Smooth muscle cell (in vitro differentiated cells): ENCODE measurements at regions not wholly inside any gene's neighbourhood (a gene's known extent, or its start where the extent isn't known, plus 50 kb on each side); places are given as distances from the start of the nearest gene placed in this dataset.

Experiments used
- DNase-seq: peaks from one replicate; lab custom pipeline; 2025; ENCODE audit not compliant: unreplicated experiment; lab: John Stamatoyannopoulos, UW
- H2AFZ ChIP-seq: fragments of 200-600 bp; sonication (generic); 2 replicates; pipeline ENCODE4 v1.6.0; 2016; ENCODE audit warnings: antibody characterized with exemption, low read depth, mild to moderate bottlenecking
- H3F3A ChIP-seq: fragments of 200-600 bp; sonication (generic); 2 replicates; pipeline ENCODE4 v1.6.0; 2017; ENCODE audit warnings: antibody characterized with exemption, low read depth
- H3K27ac ChIP-seq: fragments of 200-600 bp; sonication (generic); 2 replicates; pipeline ENCODE4 v1.5.1; 2016; ENCODE audit warnings: low read depth, mild to moderate bottlenecking
- H3K27me3 ChIP-seq: fragments of 200-600 bp; sonication (generic); 2 replicates; pipeline ENCODE4 v1.6.1; 2016; ENCODE audit warnings: low read depth, mild to moderate bottlenecking
- H3K36me3 ChIP-seq: fragments of 200-600 bp; sonication (generic); 2 replicates; pipeline ENCODE4 v1.5.1; 2016; ENCODE audit warnings: low read depth
- H3K4me1 ChIP-seq: fragments of 200-600 bp; sonication (generic); 2 replicates; pipeline ENCODE4 v1.5.1; 2016; ENCODE audit warnings: low read depth
- H3K4me2 ChIP-seq: fragments of 200-600 bp; sonication (generic); 2 replicates; pipeline ENCODE4 v1.6.0; 2016; ENCODE audit warnings: mild to moderate bottlenecking
- H3K4me3 ChIP-seq: fragments of 200-600 bp; sonication (generic); 2 replicates; pipeline ENCODE4 v1.5.1; 2016; ENCODE audit warnings: mild to moderate bottlenecking
- H3K79me2 ChIP-seq: fragments of 200-600 bp; sonication (generic); 2 replicates; pipeline ENCODE4 v1.6.0; 2016; ENCODE audit warnings: low read depth, mild to moderate bottlenecking
- H3K9ac ChIP-seq: fragments of 200-600 bp; sonication (generic); 2 replicates; pipeline ENCODE4 v1.6.0; 2016; ENCODE audit warnings: low read depth
- H3K9me3 ChIP-seq: fragments of 200-600 bp; sonication (generic); replicated peaks from 2 replicates; pipeline ENCODE4 v1.5.1; 2016; ENCODE audit warnings: low read depth
- H4K20me1 ChIP-seq: fragments of 200-600 bp; sonication (generic); 2 replicates; pipeline ENCODE4 v1.6.0; 2016; ENCODE audit warnings: low read depth
- CTCF ChIP-seq: fragments of 200-600 bp; sonication (generic); IDR thresholded peaks from 2 replicates; pipeline ENCODE4 v1.5.1; 2017; ENCODE audit warnings: borderline replicate concordance, mild to moderate bottlenecking, antibody characterized with exemption; ENCODE audit not compliant: insufficient read depth, poor library complexity, severe bottlenecking
- WGBS: methylation state at CpG from one replicate; pipeline ENCODE4 v1.1.7; 2016; ENCODE audit warnings: low lambda C conversion rate; 5-methylcytosine and 5-hydroxymethylcytosine counted together

- H3F3A ChIP-seq = no peaks in the 10 kb centered on the region
- H4K20me1 ChIP-seq = no peaks in the 10 kb centered on the region
- H3K4me1 ChIP-seq = no peaks in the 10 kb centered on the region
- H3K79me2 ChIP-seq = no peaks in the 10 kb centered on the region
- no peak for DNase-seq
- H3K4me3 ChIP-seq = no peak overlapping the region
- H3K4me2 ChIP-seq = no peak overlapping the region
- peaks cover 8% of the 10 kb centered on the region for H3K9me3 ChIP-seq
- WGBS = 62% methylated on average over 3 of the region's 3 CpGs
- TF ChIP-seq CTCF = no peak
- no peaks in the 10 kb centered on the region for H3K27me3 ChIP-seq
- H3K36me3 ChIP-seq = no peaks in the 10 kb centered on the region
- no peak overlapping the region for H3K27ac ChIP-seq
- no peak overlapping the region for H2AFZ ChIP-seq
- H3K9ac ChIP-seq = no peak overlapping the region
Observed at GRCh38 chr12:23462546-23462945, 486.9 kb downstream of the SOX5 start.

- Histone ChIP-seq H3K9ac (no peak overlapping the region), H3K27me3 (no peaks in the 10 kb centered on the region), H2AFZ (no peak overlapping the region), H3K36me3 (no peaks in the 10 kb centered on the region), H3K4me2 (no peak overlapping the region), H3K27ac (no peak overlapping the region), H3K79me2 (no peaks in the 10 kb centered on the region), H3F3A (no peaks in the 10 kb centered on the region), H3K9me3 (peaks cover 8% of the 10 kb centered on the region), H3K4me3 (no peak overlapping the region), H3K4me1 (no peaks in the 10 kb centered on the region), H4K20me1 (no peaks in the 10 kb centered on the region)
- 94% methylated on average over 1 of the region's 1 CpG for whole genome bisulfite sequencing
- no peak for DNase-seq
- no peak for TF ChIP-seq CTCF
Observed at GRCh38 chr12:23463172-23463571, 486.3 kb downstream of the SOX5 start.

DNA sequence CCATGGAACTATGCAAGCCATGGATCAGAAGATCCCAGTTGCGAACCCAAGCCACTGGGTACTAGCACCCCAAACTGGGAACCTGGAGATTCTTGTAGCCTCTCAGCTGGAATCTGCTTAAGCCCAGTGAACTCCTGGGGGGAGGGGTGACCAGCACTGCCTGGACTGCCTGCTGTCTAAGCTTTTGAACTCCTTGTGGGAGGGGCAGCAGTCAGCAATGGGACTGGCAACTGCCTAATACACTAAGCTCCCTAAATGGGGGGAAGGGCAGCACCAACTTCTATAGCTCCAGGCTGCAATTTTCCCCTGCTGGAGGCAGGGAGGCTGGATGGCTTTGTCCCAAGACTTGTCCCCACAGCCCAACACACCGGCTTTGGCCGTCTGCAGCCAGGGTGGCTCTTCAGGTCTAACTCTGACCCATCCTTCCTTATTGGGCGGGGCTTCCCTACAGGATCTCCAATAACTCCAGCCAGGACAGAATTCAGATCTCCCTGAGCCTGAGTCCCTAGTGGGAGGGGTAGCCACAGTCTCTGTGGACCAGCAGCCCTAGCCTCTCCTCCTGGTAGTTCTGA lies 485.1 kb downstream of the SOX5 start:
- Histone ChIP-seq H4K20me1 (no peaks in the 10 kb centered on the region), H3K4me3 (no peak overlapping the region), H3K27me3 (no peaks in the 10 kb centered on the region), H3K9me3 (peaks cover 8% of the 10 kb centered on the region), H3K36me3 (no peaks in the 10 kb centered on the region), H3K4me1 (no peaks in the 10 kb centered on the region), H3F3A (no peaks in the 10 kb centered on the region), H3K79me2 (no peaks in the 10 kb centered on the region), H2AFZ (no peak overlapping the region), H3K4me2 (no peak overlapping the region), H3K27ac (no peak overlapping the region), H3K9ac (no peak overlapping the region)
- 91% methylated on average over 4 of the region's 4 CpGs for WGBS
- TF ChIP-seq CTCF = no peak
- no peak for DNase-seq

- no peak overlapping the region for H3K4me2 ChIP-seq
- H3K79me2 ChIP-seq = no peaks in the 10 kb centered on the region
- 78% methylated on average over 5 of the region's 5 CpGs for WGBS
- no peaks in the 10 kb centered on the region for H4K20me1 ChIP-seq
- H3K27me3 ChIP-seq = no peaks in the 10 kb centered on the region
- no peaks in the 10 kb centered on the region for H3K36me3 ChIP-seq
- H3K9me3 ChIP-seq = no peaks in the 10 kb centered on the region
- H3K27ac ChIP-seq = no peak overlapping the region
- no peaks in the 10 kb centered on the region for H3F3A ChIP-seq
- H3K9ac ChIP-seq = no peak overlapping the region
- DNase-seq = no peak
- no peak for TF ChIP-seq CTCF
- no peaks in the 10 kb centered on the region for H3K4me1 ChIP-seq
- H2AFZ ChIP-seq = no peak overlapping the region
- H3K4me3 ChIP-seq = no peak overlapping the region
Observed at GRCh38 chr12:23472329-23472971, 477.0 kb downstream of the SOX5 start.
